NOMO-1 treated with dmso at 0.1 percent for 144 hours (cell line): ENCODE measurements at regions not wholly inside any gene's neighbourhood (a gene's known extent, or its start where the extent isn't known, plus 50 kb on each side); places are given as distances from the start of the nearest gene placed in this dataset.

ENCODE experiments used
- DNase-seq: peaks from one replicate; lab custom pipeline; 2025; ENCODE audit not compliant: unreplicated experiment; lab: John Stamatoyannopoulos, UW

DNA sequence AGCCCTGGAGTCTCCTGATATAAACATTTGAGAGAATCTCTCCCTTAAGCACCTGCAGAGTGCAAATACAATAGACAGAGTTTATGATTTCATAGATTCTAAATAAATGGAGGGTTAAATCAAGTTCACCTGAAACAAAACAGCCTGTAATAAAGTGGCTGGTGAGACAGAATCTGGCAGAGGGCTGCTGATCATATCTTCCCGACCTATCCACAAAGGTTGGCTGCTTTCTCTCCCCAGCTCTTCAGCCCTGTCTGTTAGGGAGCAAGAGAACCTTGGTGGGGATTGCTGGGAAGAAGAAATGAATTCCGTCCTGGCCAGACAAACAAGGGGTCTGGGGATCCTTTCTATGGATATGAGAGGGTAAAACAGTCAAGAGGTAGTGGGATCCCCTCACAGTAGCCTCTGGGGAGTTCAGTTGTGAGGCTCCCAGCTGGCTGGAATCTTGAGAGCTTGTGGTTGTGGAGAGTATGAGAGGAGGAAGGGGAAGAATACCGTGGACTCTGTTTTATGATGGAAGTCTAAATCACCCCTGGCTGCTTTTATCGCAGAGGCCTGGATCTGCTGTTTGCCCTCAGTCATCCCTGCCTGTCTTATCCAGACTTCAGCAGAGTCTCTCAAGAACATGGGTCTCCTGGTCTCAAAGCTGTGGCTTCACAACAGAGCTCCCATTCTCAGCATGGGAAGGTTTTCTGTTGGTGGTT is 451.3 kb downstream of the NTRK3 start:
- no peak for DNase-seq

GRCh38 chr15:87804451-87804850 is 452.1 kb downstream of the NTRK3 start:
- no peak for DNase-seq

- no peak for DNase-seq
Measured at GRCh38 chr15:87799838-87800237, 456.7 kb downstream of the NTRK3 start.

DNA sequence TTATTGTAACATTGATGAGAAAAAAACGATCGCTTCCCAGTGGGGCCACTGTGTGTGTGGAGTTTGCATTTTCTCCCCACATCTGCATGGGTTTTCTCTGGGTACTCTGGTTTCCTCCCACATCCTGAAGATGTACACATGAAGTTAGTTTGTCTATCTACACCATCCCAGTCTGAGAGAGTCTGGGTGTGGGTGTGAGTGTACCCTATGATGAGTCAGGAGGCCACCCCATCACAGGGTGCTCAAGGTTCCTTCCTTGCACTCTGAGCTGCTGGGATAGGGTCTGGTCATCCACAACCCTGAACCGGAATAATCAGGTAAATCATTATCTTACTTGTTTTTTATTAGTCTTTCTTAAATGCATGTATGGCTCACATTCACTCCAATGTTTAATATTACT is 457.1 kb downstream of the NTRK3 start:
- no peak for DNase-seq

- no peak for DNase-seq
Measured at GRCh38 chr15:87793725-87794124, 462.8 kb downstream of the NTRK3 start.

DNA sequence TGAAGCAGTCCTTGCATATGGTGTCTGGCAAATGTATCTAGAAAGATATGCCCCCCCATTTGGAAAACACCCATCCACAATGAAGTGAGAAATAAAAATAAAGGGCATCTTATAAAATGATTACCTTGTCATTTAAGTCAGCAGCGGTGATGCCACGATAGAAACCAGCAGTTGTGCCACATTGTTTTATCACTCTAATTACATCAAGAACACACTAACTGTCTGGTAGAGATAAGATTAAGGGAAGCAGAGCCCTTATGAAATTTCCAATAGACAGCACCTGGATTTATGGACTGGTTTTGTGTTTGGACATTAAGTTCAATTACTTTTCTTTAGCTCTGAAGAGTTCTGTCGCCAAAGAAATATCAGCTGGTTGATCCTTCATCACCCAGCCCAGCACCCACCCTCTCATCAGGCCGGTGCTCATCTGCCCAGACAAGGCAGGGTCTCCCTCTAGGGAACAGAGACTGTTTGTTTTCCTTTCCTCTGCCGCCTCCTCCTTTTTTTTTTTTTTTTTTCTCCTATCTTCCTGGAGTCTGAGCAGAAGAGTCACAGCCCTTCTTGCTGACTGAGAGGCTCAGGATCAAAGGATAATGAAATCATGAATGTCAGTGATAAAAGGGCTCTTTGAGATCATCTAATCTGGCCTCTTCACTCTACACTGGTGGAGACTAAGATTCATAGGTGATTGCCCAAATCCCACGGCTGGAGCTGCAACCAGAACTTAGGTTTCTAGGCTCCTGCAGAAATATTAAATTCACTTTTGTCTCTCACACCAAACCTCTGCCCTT is 464.1 kb downstream of the NTRK3 start:
- DNase-seq, result no peak

DNA sequence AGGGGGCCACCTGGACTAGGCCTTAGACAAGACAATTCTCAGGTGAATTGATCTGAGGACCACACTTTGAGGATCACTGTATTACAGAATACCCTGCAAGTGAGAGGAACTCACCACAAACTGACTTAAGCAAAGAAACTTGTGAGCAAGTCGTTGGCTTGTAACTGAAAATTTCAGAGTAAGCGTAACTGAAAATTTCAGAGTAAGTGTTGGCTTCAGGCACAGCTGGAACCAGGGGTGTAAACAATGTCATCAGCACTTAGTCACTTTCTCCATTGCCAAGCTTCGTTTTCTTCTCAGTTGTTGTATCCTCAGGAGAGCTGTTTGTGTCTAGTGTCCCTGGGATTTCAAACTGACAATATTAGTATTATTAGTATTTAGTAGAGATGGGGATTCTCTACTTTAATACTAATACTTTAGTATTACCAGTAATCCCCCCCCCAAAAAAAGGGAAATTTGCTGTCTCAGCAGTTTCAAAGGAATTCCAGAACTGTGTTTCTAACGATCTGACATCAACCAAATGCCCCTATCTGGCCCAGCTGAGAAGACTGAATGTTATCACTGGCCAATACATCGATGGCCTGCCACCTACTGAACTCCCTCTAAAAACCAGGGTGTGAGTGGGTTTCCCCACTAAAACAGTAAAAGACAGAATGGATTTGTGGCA is 474.4 kb downstream of the NTRK3 start:
- no peak for DNase-seq

- no peak for DNase-seq
Measured at GRCh38 chr15:87779746-87780145, 476.8 kb downstream of the NTRK3 start.

GRCh38 chr15:87778358-87778757 is 478.2 kb downstream of the NTRK3 start:
- DNase-seq, result no peak

DNA sequence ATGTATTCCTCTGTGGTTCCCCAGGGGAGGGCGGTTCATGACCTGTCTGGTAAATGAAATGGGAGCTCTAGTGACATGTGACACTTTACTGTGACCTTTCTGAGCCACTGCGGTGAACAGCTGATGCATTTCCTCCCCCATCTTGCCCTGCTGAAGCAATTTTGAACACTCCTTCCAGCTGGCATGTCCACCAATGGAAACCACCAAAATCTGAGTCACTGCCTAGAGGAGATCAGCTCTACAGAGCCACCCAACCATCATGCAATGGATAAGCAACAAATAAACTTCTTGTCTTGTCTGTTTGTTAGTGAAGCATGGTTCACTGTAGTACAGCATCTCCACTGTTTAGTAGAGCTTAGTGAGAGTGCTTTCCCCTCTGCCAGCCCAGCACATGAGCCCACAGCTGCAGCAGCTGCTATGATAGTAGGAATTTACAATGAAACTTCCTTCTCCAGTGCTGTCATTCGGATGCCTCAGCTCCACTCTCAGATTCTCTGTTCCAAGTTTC is 479.4 kb downstream of the NTRK3 start:
- no peak for DNase-seq

DNA sequence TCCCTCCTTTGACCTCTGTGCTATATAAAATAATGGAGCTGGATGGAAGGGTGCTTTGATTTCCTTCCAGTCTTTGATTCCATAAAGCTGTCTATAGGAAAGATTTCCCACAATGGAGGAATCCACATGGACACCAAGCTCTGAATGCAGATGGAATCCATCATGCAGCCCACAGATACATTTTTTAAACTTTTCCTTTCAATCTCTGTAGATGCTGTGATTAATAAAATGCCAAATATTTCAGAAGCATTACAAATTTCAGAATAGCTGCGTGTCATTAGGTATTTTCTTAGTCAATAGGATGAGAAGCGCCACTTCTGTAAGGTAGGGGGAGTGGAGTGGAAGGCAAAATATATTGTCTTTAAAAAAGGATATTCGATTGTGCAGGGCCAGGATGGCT is 489.0 kb downstream of the NTRK3 start:
- DNase-seq, result no peak

GRCh38 chr15:87764461-87765240 is 491.9 kb downstream of the NTRK3 start:
- DNase-seq, result no peak

- no peak for DNase-seq
Measured at GRCh38 chr15:87763837-87764236, 492.7 kb downstream of the NTRK3 start.

- DNase-seq, result peak; percentile 95
Measured at GRCh38 chr15:87761736-87762509, 494.6 kb downstream of the NTRK3 start.

DNA sequence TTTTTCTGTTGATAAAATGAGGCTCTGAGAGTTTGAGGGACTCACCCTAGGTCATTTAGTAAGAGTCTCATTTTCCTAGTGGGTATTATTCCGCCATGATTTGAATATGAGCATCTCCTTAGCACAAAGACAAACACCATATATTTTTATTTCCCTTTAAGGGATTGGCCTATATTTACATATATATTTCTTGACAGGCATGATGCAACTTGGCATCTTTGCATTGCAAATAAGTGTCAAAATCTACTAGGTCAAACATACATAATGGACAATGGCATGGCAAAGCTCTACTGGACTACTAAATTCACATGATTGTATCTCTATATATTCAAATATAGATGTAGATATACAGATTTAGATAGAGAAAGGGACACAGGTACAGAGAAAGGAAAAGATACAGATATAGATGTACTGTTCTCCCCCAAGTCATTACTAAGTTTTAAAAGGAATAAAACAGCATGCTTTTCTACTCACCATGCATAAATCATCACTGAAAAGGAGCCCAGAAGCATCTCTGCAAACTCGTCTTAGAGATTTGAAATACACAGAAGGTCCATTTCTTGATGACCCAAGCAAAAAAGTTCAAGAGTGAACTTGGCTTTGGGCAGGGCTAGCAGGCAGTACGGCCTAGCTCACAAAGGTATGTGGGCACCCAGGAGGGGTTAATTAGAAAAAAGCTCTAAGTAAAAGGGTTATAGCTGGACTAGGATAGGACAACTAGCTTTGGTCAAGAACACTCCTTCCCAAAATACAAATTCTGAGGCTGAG is 495.8 kb downstream of the NTRK3 start:
- DNase-seq, result no peak

DNA sequence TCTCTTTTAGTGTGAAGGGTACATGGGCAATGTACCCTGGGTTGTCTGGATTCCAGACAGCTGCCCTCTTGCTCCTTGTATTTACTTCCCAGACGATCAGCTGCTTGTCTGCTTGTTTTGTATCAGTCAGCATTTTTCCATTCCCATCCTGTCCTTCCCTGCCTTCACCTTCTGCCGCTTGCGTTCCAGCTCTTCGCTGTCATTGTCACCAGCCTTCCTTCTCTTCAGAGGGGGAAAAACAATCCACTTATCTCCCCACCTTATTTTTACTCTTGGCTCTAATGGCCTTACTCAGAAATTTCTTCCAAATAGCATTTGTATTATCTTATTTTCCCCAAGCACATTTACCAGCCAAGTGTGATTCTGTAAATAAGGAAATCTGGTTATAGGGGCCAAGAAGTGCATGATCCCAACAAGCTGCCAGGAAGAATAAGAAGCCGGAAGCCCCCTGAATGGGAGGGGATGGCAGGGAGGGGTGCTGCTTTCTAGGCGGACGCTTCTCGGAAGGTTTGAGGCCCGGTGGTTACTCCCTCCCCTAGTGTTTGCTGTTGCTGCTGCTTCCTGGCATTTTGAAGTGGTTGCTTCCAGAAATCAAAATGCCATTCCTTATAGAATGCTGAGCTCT is 497.6 kb downstream of the NTRK3 start:
- DNase-seq, result no peak

GRCh38 chr15:87757084-87757483 is 499.5 kb downstream of the NTRK3 start:
- DNase-seq, result no peak

GRCh38 chr15:87756072-87756471 is 500.5 kb downstream of the NTRK3 start:
- no peak for DNase-seq

DNA sequence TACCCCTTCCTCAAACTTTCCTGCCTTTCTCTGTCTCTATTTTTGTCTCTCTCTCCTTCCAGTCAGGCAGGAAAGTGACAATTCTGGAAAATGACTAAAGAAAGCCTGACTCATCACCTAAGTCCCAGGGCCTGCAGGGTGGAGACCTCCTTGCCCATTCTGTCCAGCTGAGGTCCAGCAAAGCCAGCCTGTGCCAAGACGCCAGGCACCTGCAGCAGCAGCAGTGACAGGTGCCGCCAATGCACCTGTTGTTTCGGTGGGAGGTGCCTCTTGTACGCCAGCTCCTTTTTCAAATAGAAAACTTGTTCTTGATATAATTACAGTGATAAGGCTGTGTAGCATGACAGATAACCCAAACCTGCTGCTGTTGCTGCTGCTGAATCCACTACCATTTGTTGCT is 501.3 kb downstream of the NTRK3 start:
- no peak for DNase-seq
